T-helper 1 cell treated with Interleukin-12 subunit alpha and Interleukin-12 subunit beta and Interleukin-4 antibody, amounts not matched to agents 30 μg/mL and 1 μg/mL, for 36 hours (primary cell): ENCODE measurements at regions not wholly inside any gene's neighbourhood (a gene's known extent, or its start where the extent isn't known, plus 50 kb on each side); places are given as distances from the start of the nearest gene placed in this dataset.

ENCODE experiments used
- H3K27ac Mint-ChIP-seq: one replicate; pipeline ENCODE4 v1.8.0; 2021; ENCODE audit warnings: mild to moderate bottlenecking, mixed read lengths
- H3K27me3 Mint-ChIP-seq: one replicate; pipeline ENCODE4 v1.8.0; 2021; ENCODE audit warnings: low read depth, mixed read lengths
- H3K36me3 Mint-ChIP-seq: one replicate; pipeline ENCODE4 v1.8.0; 2021; ENCODE audit warnings: low read depth, mixed read lengths
- H3K4me1 Mint-ChIP-seq: one replicate; pipeline ENCODE4 v1.8.0; 2021; ENCODE audit warnings: low read depth, mixed read lengths
- H3K4me3 Mint-ChIP-seq: one replicate; pipeline ENCODE4 v1.8.0; 2021; ENCODE audit warnings: mild to moderate bottlenecking, moderate library complexity, mixed read lengths
- H3K9me3 Mint-ChIP-seq: one replicate; pipeline ENCODE4 v1.8.0; 2021; ENCODE audit warnings: mixed read lengths

DNA sequence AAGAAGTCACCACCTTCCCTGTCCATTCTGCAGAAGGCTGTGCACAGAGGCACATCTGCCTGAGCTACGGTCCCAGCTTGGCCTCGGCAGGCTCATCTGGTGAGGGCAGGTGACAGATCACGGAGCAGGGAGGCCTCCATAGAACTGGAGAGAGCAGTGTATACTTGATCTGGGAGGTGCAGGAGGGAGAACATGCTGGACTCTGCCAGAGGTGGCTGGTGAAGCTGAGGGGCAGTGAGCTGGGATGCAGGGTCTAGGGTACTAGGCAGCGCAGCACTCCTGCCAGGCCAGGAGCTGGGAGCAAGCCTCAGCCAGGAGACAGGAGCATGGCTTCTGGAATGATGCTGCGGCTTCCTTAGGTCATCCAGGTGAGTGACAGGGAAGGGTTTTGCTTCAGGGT lies 553.0 kb downstream of the TCERG1L start:
- Mint-ChIP-seq H3K4me3 (no peak overlapping the region), H3K4me1 (no peaks in the 10 kb centered on the region), H3K36me3 (no peaks in the 10 kb centered on the region), H3K9me3 (peaks cover 5% of the 10 kb centered on the region), H3K27me3 (no peaks in the 10 kb centered on the region), H3K27ac (no peak overlapping the region)

- Mint-ChIP-seq H3K36me3 (no peaks in the 10 kb centered on the region), H3K27ac (no peak overlapping the region), H3K4me1 (no peaks in the 10 kb centered on the region), H3K4me3 (no peak overlapping the region), H3K27me3 (no peaks in the 10 kb centered on the region), H3K9me3 (no peaks in the 10 kb centered on the region)
These were observed 550.4 kb downstream of the TCERG1L start for GRCh38 chr10:130761032-130761575.

- no peak overlapping the region for H3K27ac Mint-ChIP-seq
- H3K9me3 Mint-ChIP-seq = no peaks in the 10 kb centered on the region
- H3K4me3 Mint-ChIP-seq = no peak overlapping the region
- H3K4me1 Mint-ChIP-seq = no peaks in the 10 kb centered on the region
- H3K36me3 Mint-ChIP-seq = no peaks in the 10 kb centered on the region
- H3K27me3 Mint-ChIP-seq = no peaks in the 10 kb centered on the region
These were observed 549.7 kb downstream of the TCERG1L start for GRCh38 chr10:130761788-130762301.

DNA sequence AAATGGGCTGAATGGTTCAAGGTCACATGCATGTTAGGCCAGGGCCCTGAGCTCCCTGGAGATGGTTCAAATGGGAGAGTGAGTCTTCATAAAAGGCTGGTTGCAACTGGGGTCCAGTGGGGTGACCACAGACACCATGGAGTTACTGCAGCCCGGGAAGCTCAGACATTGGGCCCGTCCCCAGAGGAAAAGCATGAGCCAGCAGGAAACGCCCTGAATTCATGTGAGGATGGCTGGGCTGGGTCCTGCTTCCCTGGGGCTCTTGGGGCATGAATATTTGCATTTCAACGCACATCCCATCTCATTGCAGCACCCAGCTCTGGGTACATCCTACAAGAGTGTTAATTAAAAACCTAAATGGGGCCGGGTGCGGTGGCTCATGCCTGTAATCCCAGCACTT lies 549.0 kb downstream of the TCERG1L start:
- no peaks in the 10 kb centered on the region for H3K27me3 Mint-ChIP-seq
- no peaks in the 10 kb centered on the region for H3K4me1 Mint-ChIP-seq
- no peaks in the 10 kb centered on the region for H3K9me3 Mint-ChIP-seq
- no peak overlapping the region for H3K4me3 Mint-ChIP-seq
- no peaks in the 10 kb centered on the region for H3K36me3 Mint-ChIP-seq
- H3K27ac Mint-ChIP-seq = no peak overlapping the region

DNA sequence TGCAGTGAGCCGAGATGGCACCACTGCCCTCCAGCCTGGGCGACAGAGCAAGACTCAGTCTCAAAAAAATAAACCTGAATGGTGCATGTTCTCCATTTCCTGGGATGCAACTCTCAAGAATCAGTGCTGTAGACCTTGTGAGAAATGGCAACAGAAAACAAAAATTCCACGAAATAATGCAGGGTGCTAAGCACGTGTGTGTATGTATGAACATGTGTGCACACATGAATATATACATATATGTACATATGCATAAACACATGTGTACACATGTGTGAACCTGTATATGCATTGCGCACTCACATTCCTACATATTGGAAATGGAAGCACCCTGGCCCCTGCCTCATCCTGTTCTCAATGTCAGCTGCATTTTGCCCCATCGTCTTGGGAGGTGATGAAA lies 548.5 kb downstream of the TCERG1L start:
- Mint-ChIP-seq H3K27ac (no peak overlapping the region), H3K4me3 (no peak overlapping the region), H3K4me1 (no peaks in the 10 kb centered on the region), H3K36me3 (no peaks in the 10 kb centered on the region), H3K27me3 (no peaks in the 10 kb centered on the region), H3K9me3 (peaks cover under 1% of the 10 kb centered on the region)

DNA sequence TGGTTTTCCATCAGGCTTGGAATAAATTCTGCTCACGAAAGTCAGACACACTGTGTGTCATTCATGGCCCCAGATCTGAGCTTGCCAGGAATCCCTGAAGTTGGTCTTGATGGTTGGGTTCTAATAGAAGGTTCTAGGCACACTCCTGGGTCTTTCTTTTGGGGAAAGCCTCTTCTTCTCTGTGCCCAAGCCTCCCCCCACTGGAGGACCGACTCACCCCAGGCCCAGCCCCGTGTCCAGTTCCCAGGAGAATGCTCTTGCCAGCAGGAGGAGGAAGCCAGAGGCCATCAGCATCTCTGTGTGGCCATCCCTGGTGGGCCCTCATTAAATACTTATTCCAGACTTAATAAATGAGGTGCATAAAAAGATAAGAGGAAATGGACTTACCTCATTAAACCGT lies 548.0 kb downstream of the TCERG1L start:
- Mint-ChIP-seq H3K27ac (no peak overlapping the region), H3K36me3 (no peaks in the 10 kb centered on the region), H3K4me3 (no peak overlapping the region), H3K27me3 (no peaks in the 10 kb centered on the region), H3K4me1 (no peaks in the 10 kb centered on the region), H3K9me3 (peaks cover 4% of the 10 kb centered on the region)

- no peaks in the 10 kb centered on the region for H3K27me3 Mint-ChIP-seq
- no peaks in the 10 kb centered on the region for H3K4me1 Mint-ChIP-seq
- H3K4me3 Mint-ChIP-seq = no peak overlapping the region
- H3K36me3 Mint-ChIP-seq = no peaks in the 10 kb centered on the region
- H3K27ac Mint-ChIP-seq = no peak overlapping the region
- peaks cover 4% of the 10 kb centered on the region for H3K9me3 Mint-ChIP-seq
These were observed 546.9 kb downstream of the TCERG1L start for GRCh38 chr10:130764651-130765050.

DNA sequence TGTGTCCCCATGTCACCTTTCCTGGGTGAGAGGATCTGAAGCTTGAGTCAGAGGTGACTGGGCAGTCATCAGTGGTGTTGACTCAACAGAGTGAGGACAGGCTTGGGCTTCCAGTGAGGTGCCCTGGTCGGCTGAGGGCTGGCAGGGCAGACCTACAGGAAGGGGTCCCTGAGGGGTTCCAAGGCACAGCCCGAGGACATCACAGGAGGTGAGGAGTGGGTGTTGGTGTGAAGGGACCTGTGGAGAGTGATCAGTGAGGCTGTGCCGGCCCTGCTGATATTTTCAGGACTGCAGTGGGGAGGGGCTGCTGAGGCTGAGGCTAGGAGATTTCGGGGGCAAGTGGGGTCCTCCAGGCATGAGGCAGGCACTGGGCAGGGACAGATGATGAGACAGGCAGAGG lies 545.5 kb downstream of the TCERG1L start:
- peaks cover 4% of the 10 kb centered on the region for H3K9me3 Mint-ChIP-seq
- H3K27me3 Mint-ChIP-seq = no peaks in the 10 kb centered on the region
- no peaks in the 10 kb centered on the region for H3K4me1 Mint-ChIP-seq
- no peak overlapping the region for H3K27ac Mint-ChIP-seq
- no peaks in the 10 kb centered on the region for H3K36me3 Mint-ChIP-seq
- H3K4me3 Mint-ChIP-seq = no peak overlapping the region

GRCh38 chr10:130767116-130767730 lies 544.3 kb downstream of the TCERG1L start:
- H3K9me3 Mint-ChIP-seq = peaks cover 4% of the 10 kb centered on the region
- H3K4me1 Mint-ChIP-seq = no peaks in the 10 kb centered on the region
- no peaks in the 10 kb centered on the region for H3K27me3 Mint-ChIP-seq
- H3K36me3 Mint-ChIP-seq = no peaks in the 10 kb centered on the region
- no peak overlapping the region for H3K27ac Mint-ChIP-seq
- H3K4me3 Mint-ChIP-seq = no peak overlapping the region

GRCh38 chr10:130769146-130770017 lies 542.1 kb downstream of the TCERG1L start:
- Mint-ChIP-seq H3K9me3 (peaks cover 4% of the 10 kb centered on the region), H3K27ac (no peak overlapping the region), H3K27me3 (no peaks in the 10 kb centered on the region), H3K4me3 (no peak overlapping the region), H3K36me3 (no peaks in the 10 kb centered on the region), H3K4me1 (no peaks in the 10 kb centered on the region)

DNA sequence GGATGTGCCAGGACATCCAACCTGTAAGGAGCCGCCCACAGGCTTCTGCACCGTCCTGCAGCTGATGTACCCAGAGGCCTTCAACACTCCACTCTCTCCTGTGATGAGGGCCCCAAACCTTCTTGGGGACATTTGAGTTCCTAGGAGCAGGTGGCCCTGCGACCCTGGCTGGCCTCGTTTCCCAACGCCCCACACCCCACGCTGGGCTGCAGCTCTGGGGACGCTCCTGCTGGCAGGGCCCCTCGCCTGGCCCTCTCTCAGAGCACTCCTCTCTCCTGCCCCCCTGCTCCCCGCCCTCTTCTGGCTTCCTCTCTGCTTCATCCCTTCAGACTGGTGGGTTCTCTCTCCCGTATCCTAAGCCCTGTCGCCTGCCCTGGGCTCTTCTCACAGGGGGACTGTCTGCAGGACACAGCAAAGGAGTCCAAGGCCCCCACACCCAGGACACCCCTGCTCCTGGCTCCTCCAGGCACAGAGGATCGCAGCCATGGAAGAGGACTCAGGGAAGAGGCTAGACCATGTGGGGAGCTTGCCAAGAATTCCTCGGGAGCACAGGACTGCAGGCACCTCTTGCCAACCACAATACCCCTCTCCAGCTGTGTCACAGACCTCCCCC lies 541.4 kb downstream of the TCERG1L start:
- no peaks in the 10 kb centered on the region for H3K36me3 Mint-ChIP-seq
- H3K27ac Mint-ChIP-seq = no peak overlapping the region
- H3K4me3 Mint-ChIP-seq = no peak overlapping the region
- H3K9me3 Mint-ChIP-seq = peaks cover 4% of the 10 kb centered on the region
- H3K4me1 Mint-ChIP-seq = no peaks in the 10 kb centered on the region
- no peaks in the 10 kb centered on the region for H3K27me3 Mint-ChIP-seq

DNA sequence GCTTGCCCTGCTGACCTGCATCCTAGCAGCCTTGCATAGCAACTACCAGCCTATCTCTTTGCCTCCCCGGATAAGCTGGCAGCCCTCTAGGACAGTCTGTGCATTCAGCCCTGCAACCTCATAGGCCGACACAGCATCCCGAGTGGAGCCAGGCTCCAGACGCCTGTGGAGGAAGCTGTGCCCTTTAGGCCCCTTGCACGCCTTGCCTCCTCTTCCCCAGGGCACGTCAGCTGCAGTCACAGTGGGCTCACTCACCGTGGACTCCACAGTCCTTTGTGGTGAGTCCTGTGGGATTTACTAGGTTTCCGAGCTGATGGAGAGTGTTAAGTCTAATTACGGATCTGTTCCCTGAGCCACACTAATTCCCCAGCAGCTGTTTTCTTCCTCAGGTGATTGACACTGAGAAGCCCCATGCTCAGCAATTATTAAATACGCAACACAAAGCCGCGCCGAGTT lies 540.0 kb downstream of the TCERG1L start:
- no peaks in the 10 kb centered on the region for H3K4me1 Mint-ChIP-seq
- H3K4me3 Mint-ChIP-seq = no peak overlapping the region
- H3K27me3 Mint-ChIP-seq = no peaks in the 10 kb centered on the region
- peaks cover 4% of the 10 kb centered on the region for H3K9me3 Mint-ChIP-seq
- H3K27ac Mint-ChIP-seq = no peak overlapping the region
- no peaks in the 10 kb centered on the region for H3K36me3 Mint-ChIP-seq

- Mint-ChIP-seq H3K9me3 (peaks cover 4% of the 10 kb centered on the region), H3K27ac (no peak overlapping the region), H3K4me1 (no peaks in the 10 kb centered on the region), H3K27me3 (no peaks in the 10 kb centered on the region), H3K4me3 (no peak overlapping the region), H3K36me3 (no peaks in the 10 kb centered on the region)
These were observed 539.5 kb downstream of the TCERG1L start for GRCh38 chr10:130772056-130772455.

DNA sequence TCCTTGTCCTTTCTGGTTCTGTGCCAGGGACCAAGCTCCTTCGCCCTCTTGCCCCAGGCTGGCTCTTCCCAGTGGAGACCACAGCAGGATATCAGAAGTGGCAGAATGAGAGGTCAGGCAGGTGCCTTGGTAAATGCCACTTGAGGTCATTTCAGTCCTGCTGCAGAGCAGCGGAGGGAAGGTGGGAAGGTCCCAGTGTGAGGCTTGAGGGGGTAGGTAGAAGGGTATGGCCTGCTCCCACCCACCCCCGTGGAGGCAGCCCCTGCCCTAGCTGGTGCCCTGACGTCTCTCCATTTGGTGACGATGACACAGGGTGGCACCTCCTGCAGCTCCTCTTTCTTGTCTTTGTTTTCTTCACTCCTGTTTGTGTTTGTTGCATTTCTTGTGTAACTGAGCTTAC lies 538.8 kb downstream of the TCERG1L start:
- H3K36me3 Mint-ChIP-seq = no peaks in the 10 kb centered on the region
- no peaks in the 10 kb centered on the region for H3K27me3 Mint-ChIP-seq
- peaks cover 4% of the 10 kb centered on the region for H3K9me3 Mint-ChIP-seq
- no peaks in the 10 kb centered on the region for H3K4me1 Mint-ChIP-seq
- H3K4me3 Mint-ChIP-seq = no peak overlapping the region
- H3K27ac Mint-ChIP-seq = no peak overlapping the region
